Lower leg skin (tissue), 3 donors: ENCODE measurements at regions not wholly inside any gene's neighbourhood (a gene's known extent, or its start where the extent isn't known, plus 50 kb on each side); places are given as distances from the start of the nearest gene placed in this dataset.

Experiments used
- POLR2A ChIP-seq, 2 donors: fragments of 450-650 bp; IDR thresholded peaks; one replicate each; pipeline ENCODE4 v1.6.1; 2016 to 2017; ENCODE audit warnings: antibody characterized with exemption in 2 of 2, mild to moderate bottlenecking in 1 of 2, moderate library complexity in 1 of 2
- TF ChIP-seq, protein P1 (sequence below), 3 donors: fragments of 450-650 bp; IDR thresholded peaks; one replicate each; pipeline ENCODE4 v1.5.1; 2016; ENCODE audit warnings: antibody characterized with exemption in 3 of 3, mild to moderate bottlenecking in 3 of 3, moderate library complexity in 2 of 3

DNA sequence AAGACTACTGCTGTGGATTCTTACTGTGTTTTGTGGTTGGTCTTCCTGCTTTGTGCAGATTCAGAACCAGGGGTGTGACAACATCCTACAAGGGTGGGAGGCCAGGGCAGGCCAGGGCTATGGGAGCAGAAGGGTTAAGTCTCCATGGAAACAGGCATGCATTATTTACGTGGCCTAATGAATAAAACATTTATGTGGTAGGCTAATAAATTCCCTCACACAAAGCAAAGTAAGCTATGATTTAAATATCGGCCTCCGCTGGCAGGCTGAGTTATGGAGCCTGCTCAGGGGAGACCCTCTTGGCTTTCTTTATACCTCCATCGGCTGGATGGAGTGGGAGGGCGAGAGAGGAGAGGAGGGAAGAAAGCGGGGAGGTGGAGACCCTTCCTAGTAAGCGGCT is 230.3 kb upstream of the MVB12B start:
- TF ChIP-seq, protein P1, sequence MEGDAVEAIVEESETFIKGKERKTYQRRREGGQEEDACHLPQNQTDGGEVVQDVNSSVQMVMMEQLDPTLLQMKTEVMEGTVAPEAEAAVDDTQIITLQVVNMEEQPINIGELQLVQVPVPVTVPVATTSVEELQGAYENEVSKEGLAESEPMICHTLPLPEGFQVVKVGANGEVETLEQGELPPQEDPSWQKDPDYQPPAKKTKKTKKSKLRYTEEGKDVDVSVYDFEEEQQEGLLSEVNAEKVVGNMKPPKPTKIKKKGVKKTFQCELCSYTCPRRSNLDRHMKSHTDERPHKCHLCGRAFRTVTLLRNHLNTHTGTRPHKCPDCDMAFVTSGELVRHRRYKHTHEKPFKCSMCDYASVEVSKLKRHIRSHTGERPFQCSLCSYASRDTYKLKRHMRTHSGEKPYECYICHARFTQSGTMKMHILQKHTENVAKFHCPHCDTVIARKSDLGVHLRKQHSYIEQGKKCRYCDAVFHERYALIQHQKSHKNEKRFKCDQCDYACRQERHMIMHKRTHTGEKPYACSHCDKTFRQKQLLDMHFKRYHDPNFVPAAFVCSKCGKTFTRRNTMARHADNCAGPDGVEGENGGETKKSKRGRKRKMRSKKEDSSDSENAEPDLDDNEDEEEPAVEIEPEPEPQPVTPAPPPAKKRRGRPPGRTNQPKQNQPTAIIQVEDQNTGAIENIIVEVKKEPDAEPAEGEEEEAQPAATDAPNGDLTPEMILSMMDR (IDR thresholded peaks at IDR 0.05): no peak
- TF ChIP-seq POLR2A (IDR thresholded peaks at IDR 0.05): no peak
